H9 (cell line): ENCODE measurements at regions not wholly inside any gene's neighbourhood (a gene's known extent, or its start where the extent isn't known, plus 50 kb on each side); places are given as distances from the start of the nearest gene placed in this dataset.

ENCODE experiments used
- DNase-seq: peaks from one replicate; pipeline ENCODE4 v3.0.0-alpha.2; 2017
- H2AFZ ChIP-seq: one replicate; pipeline ENCODE4 v1.6.1; 2013; ENCODE audit warnings: mild to moderate bottlenecking, low read length, control low read depth, moderate library complexity
- H2AK5ac ChIP-seq: 2 replicates; pipeline ENCODE4 v1.6.1; 2013; ENCODE audit warnings: low read length, control low read depth, mixed read lengths; ENCODE audit not compliant: insufficient read length
- H2BK120ac ChIP-seq: one replicate; pipeline ENCODE4 v1.6.1; 2013; ENCODE audit warnings: low read depth, mild to moderate bottlenecking, low read length, control low read depth, inconsistent platforms; ENCODE audit not compliant: poor library complexity, severe bottlenecking
- H2BK12ac ChIP-seq: 2 replicates; pipeline ENCODE4 v1.6.1; 2013; ENCODE audit warnings: low read length, control low read depth, mixed read lengths, low read depth; ENCODE audit not compliant: insufficient read length
- H2BK15ac ChIP-seq: 2 replicates; pipeline ENCODE4 v1.6.1; 2013; ENCODE audit warnings: low read depth, low read length, control low read depth
- H2BK20ac ChIP-seq: one replicate; pipeline ENCODE4 v1.6.1; 2013; ENCODE audit warnings: low read depth, mild to moderate bottlenecking, low read length, control low read depth, inconsistent platforms; ENCODE audit not compliant: poor library complexity, severe bottlenecking
- H2BK5ac ChIP-seq: 2 replicates; pipeline ENCODE4 v1.6.1; 2013; ENCODE audit warnings: low read length, control low read depth, mixed read lengths; ENCODE audit not compliant: insufficient read length
- H3K14ac ChIP-seq: 2 replicates; pipeline ENCODE4 v1.6.1; 2013; ENCODE audit warnings: low read length, control low read depth; ENCODE audit not compliant: insufficient read depth
- H3K18ac ChIP-seq: 2 replicates; pipeline ENCODE4 v1.6.1; 2013; ENCODE audit warnings: low read depth, mild to moderate bottlenecking, mixed read lengths, low read length, control low read depth; ENCODE audit not compliant: insufficient read length
- H3K23ac ChIP-seq: 2 replicates; pipeline ENCODE4 v1.6.1; 2013; ENCODE audit warnings: low read length, control low read depth, mixed read lengths, low read depth; ENCODE audit not compliant: insufficient read length
- H3K23me2 ChIP-seq: 2 replicates; pipeline ENCODE4 v1.6.1; 2013; ENCODE audit warnings: low read depth, mild to moderate bottlenecking, mixed read lengths, low read length, control low read depth; ENCODE audit not compliant: insufficient read length, poor library complexity, severe bottlenecking
- H3K27ac ChIP-seq: 2 replicates; pipeline ENCODE4 v1.5.1; 2013; ENCODE audit warnings: low read length, control low read depth, mixed read lengths, low read depth; ENCODE audit not compliant: insufficient read length
- H3K27me3 ChIP-seq: 2 replicates; pipeline ENCODE4 v1.6.1; 2013; ENCODE audit warnings: low read length, control low read depth, inconsistent platforms; ENCODE audit not compliant: insufficient read depth
- H3K4ac ChIP-seq: 2 replicates; pipeline ENCODE4 v1.6.1; 2013; ENCODE audit warnings: low read depth, mild to moderate bottlenecking, control low read depth, inconsistent platforms, low read length, moderate library complexity
- H3K4me1 ChIP-seq: 2 replicates; pipeline ENCODE4 v1.6.1; 2013; ENCODE audit warnings: low read length, control low read depth, inconsistent platforms; ENCODE audit not compliant: insufficient read depth
- H3K4me2 ChIP-seq: 2 replicates; pipeline ENCODE4 v1.6.1; 2013; ENCODE audit warnings: low read length, control low read depth, mixed read lengths; ENCODE audit not compliant: insufficient read length, insufficient read depth
- H3K56ac ChIP-seq: 2 replicates; pipeline ENCODE4 v1.6.1; 2013; ENCODE audit warnings: low read depth, mild to moderate bottlenecking, mixed read lengths, low read length, control low read depth; ENCODE audit not compliant: insufficient read length
- H3K79me1 ChIP-seq: 2 replicates; pipeline ENCODE4 v1.6.1; 2013; ENCODE audit warnings: low read depth, mild to moderate bottlenecking, moderate library complexity, low read length, control low read depth, inconsistent platforms; ENCODE audit not compliant: insufficient read depth, poor library complexity, severe bottlenecking
- H3K79me2 ChIP-seq: 2 replicates; pipeline ENCODE4 v1.6.1; 2013; ENCODE audit warnings: low read length, control low read depth, inconsistent platforms; ENCODE audit not compliant: insufficient read depth
- H3K9ac ChIP-seq: 2 replicates; pipeline ENCODE4 v1.6.1; 2013; ENCODE audit warnings: low read length, control low read depth, mixed read lengths; ENCODE audit not compliant: insufficient read length; ENCODE audit errors: extremely low read depth
- H3K9me3 ChIP-seq: one replicate; pipeline ENCODE4 v1.6.1; 2013; ENCODE audit warnings: low read depth, low read length, inconsistent platforms; ENCODE audit not compliant: control insufficient read depth
- H3T11ph ChIP-seq: one replicate; pipeline ENCODE4 v1.6.1; 2013; ENCODE audit warnings: mild to moderate bottlenecking, low read length, control low read depth, inconsistent platforms
- H4K20me1 ChIP-seq: one replicate; pipeline ENCODE4 v1.6.1; 2013; ENCODE audit not compliant: control insufficient read depth, insufficient read length, insufficient read depth
- H4K5ac ChIP-seq: 2 replicates; pipeline ENCODE4 v1.6.1; 2013; ENCODE audit warnings: low read depth, mild to moderate bottlenecking, mixed read lengths, low read length, control low read depth; ENCODE audit not compliant: insufficient read length
- H4K8ac ChIP-seq: replicated peaks from 2 replicates; pipeline ENCODE4 v1.6.1; 2013; ENCODE audit warnings: low read length, control low read depth, mixed read lengths, low read depth; ENCODE audit not compliant: insufficient read length
- H4K91ac ChIP-seq: 2 replicates; pipeline ENCODE4 v1.6.1; 2013; ENCODE audit warnings: low read depth, mild to moderate bottlenecking, moderate library complexity, mixed read lengths, low read length, control low read depth; ENCODE audit not compliant: insufficient read length
- H3K27ac Mint-ChIP-seq, 3 experiments: 2 replicates in 2 of 3; 3 replicates in 1 of 3; pipeline ENCODE4 v1.8.0; 2020 to 2021; ENCODE audit warnings: mixed read lengths in 3 of 3, mild to moderate bottlenecking in 1 of 3, moderate library complexity in 1 of 3
- H3K27me3 Mint-ChIP-seq: 2 replicates; pipeline ENCODE4 v1.8.0; 2021; ENCODE audit warnings: low read depth, mild to moderate bottlenecking, moderate library complexity, mixed read lengths
- H3K36me3 Mint-ChIP-seq, 3 experiments: 2 replicates in 2 of 3; 3 replicates in 1 of 3; pipeline ENCODE4 v1.8.0; 2020 to 2021; ENCODE audit warnings: low read depth in 3 of 3, mixed read lengths in 3 of 3; ENCODE audit not compliant: insufficient read depth in 1 of 3
- H3K4me1 Mint-ChIP-seq, 2 experiments: 2 replicates each; pipeline ENCODE4 v1.8.0; 2020; ENCODE audit warnings: mixed read lengths in 2 of 2
- H3K4me3 Mint-ChIP-seq, 2 experiments: 2 replicates in 1 of 2; 3 replicates in 1 of 2; pipeline ENCODE4 v1.8.0; 2020 to 2021; ENCODE audit warnings: mild to moderate bottlenecking in 2 of 2, mixed read lengths in 2 of 2, moderate library complexity in 1 of 2
- H3K9me3 Mint-ChIP-seq, 2 experiments: 2 replicates in 1 of 2; 3 replicates in 1 of 2; pipeline ENCODE4 v1.8.0; 2020; ENCODE audit warnings: mild to moderate bottlenecking in 2 of 2, mixed read lengths in 2 of 2, moderate library complexity in 1 of 2
- WGBS: extraction: QIAGEN DNeasy Blood & Tissue Kit; methylation state at CpG from one replicate; pipeline ENCODE4 v1.1.7; 2013; ENCODE audit warnings: missing lambda C conversion rate, low lambda C conversion rate, mixed read lengths; ENCODE audit not compliant: insufficient read length; ENCODE audit errors: extremely low coverage; 5-methylcytosine and 5-hydroxymethylcytosine counted together
- TF ChIP-seq, protein P1 (sequence below): fragments of 200-600 bp; sonication (generic); conservative IDR thresholded peaks from 3 replicates; pipeline ENCODE4 v1.8.0; 2021; ENCODE audit warnings: antibody characterized with exemption, mild to moderate bottlenecking

DNA sequence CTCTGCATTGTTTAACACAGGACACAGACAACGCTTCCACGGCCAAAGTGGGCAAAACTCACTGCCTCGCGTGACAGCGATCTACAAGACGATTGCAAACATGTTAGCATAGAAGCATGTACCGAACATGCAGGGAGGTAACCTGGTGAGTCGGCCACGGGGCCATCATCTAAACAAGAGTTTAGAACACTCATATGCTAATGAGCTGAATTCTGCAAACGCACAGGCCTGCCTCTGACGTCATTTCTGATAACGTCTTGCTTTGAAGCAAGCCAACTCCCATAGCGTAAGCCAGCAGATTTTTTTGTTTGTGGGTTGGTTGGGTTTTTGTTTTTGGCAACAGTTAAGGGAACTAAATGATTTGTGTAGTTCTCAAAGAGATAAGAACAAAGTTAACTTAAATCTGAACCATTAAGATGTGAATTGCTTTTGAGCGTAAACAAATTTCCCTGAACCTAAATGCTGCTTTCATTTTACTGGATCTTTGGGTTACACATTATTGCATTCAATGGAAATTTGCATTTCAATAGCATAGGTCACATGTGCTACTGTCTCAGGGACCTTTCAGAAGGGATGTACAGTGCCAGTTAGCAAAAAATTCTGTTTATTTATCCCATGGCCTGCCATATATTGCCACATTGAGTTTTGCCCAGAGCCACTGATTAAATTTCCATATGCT, 184.5 kb upstream of the PDE10A start:
- Mint-ChIP-seq H3K4me1 (peaks cover 45% of the 10 kb centered on the region in 2 experiments), H3K9me3 (no peaks in the 10 kb centered on the region), H3K27me3 (peaks cover 35% of the 10 kb centered on the region), H3K4me3 (no peak overlapping the region), H3K27ac (no peak overlapping the region; a peak in 1 of 7 replicates), H3K36me3 (no peaks in the 10 kb centered on the region)
- no peak overlapping the region for H3K4ac ChIP-seq
- no peaks in the 10 kb centered on the region for H3K9me3 ChIP-seq
- no peak overlapping the region for H3K4me2 ChIP-seq
- H3K56ac ChIP-seq = no peak overlapping the region
- H4K20me1 ChIP-seq = no peaks in the 10 kb centered on the region
- no peak overlapping the region for H3K18ac ChIP-seq
- no peak overlapping the region for H2BK5ac ChIP-seq
- H3K23ac ChIP-seq = no peak overlapping the region
- no peak for DNase-seq
- H2AK5ac ChIP-seq = no peak overlapping the region
- H3K79me2 ChIP-seq = no peaks in the 10 kb centered on the region
- no peak overlapping the region for H3K9ac ChIP-seq
- H4K5ac ChIP-seq = no peak overlapping the region
- no peak overlapping the region for H2BK12ac ChIP-seq
- H3K27ac ChIP-seq = no peak overlapping the region
- no peaks in the 10 kb centered on the region for H3K23me2 ChIP-seq
- H3K27me3 ChIP-seq = no peaks in the 10 kb centered on the region; the same call in 1 of the 2 replicates
- no peaks in the 10 kb centered on the region for H3K79me1 ChIP-seq
- no peak overlapping the region for H4K91ac ChIP-seq
- no peak overlapping the region for H2AFZ ChIP-seq
- H2BK20ac ChIP-seq = no peak overlapping the region
- H2BK15ac ChIP-seq = no peak overlapping the region
- TF ChIP-seq, protein P1, sequence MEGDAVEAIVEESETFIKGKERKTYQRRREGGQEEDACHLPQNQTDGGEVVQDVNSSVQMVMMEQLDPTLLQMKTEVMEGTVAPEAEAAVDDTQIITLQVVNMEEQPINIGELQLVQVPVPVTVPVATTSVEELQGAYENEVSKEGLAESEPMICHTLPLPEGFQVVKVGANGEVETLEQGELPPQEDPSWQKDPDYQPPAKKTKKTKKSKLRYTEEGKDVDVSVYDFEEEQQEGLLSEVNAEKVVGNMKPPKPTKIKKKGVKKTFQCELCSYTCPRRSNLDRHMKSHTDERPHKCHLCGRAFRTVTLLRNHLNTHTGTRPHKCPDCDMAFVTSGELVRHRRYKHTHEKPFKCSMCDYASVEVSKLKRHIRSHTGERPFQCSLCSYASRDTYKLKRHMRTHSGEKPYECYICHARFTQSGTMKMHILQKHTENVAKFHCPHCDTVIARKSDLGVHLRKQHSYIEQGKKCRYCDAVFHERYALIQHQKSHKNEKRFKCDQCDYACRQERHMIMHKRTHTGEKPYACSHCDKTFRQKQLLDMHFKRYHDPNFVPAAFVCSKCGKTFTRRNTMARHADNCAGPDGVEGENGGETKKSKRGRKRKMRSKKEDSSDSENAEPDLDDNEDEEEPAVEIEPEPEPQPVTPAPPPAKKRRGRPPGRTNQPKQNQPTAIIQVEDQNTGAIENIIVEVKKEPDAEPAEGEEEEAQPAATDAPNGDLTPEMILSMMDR = no peak
- H2BK120ac ChIP-seq = no peak overlapping the region
- WGBS = no CpG with 5 or more reads among the region's 14 CpGs
- H3K14ac ChIP-seq = no peak overlapping the region
- no peak overlapping the region for H3T11ph ChIP-seq
- H4K8ac ChIP-seq = no peak overlapping the region
- H3K4me1 ChIP-seq = peaks cover 2% of the 10 kb centered on the region; the same call in 1 of the 2 replicates
